Large intestine (tissue), 3 donors: ENCODE measurements at regions not wholly inside any gene's neighbourhood (a gene's known extent, or its start where the extent isn't known, plus 50 kb on each side); places are given as distances from the start of the nearest gene placed in this dataset.
A peak's percentile ranks its signal among the peaks of the same experiment; 100 is the strongest.

ENCODE experiments used
- DNase-seq, 2 donors: peaks; one replicate each; pipeline versions ENCODE4 v3.0.0 to v3.0.0-alpha.2; 2013
- H3K27ac ChIP-seq: one replicate; pipeline ENCODE4 v1.5.1; 2013; ENCODE audit warnings: low read length
- H3K27me3 ChIP-seq: 2 replicates; pipeline ENCODE4 v1.6.1; 2013; ENCODE audit warnings: low read length; ENCODE audit not compliant: control insufficient read depth, insufficient read depth
- H3K36me3 ChIP-seq: 2 replicates; pipeline ENCODE4 v1.6.1; 2013; ENCODE audit warnings: low read length; ENCODE audit not compliant: control insufficient read depth, insufficient read depth
- H3K4me1 ChIP-seq: one replicate; pipeline ENCODE4 v1.6.1; 2013; ENCODE audit warnings: low read length; ENCODE audit not compliant: control insufficient read depth, insufficient read depth
- H3K4me3 ChIP-seq: one replicate; pipeline ENCODE4 v1.5.1; 2013; ENCODE audit warnings: low read length
- H3K9me3 ChIP-seq: one replicate; pipeline ENCODE4 v1.6.1; 2013; ENCODE audit warnings: mild to moderate bottlenecking, low read depth, low read length, moderate library complexity; ENCODE audit not compliant: control insufficient read depth
- WGBS: methylation state at CpG from one replicate; pipeline ENCODE4 v1.1.5; 2013; ENCODE audit warnings: low lambda C conversion rate; ENCODE audit not compliant: insufficient coverage; 5-methylcytosine and 5-hydroxymethylcytosine counted together

- Histone ChIP-seq H3K9me3 (no peaks in the 10 kb centered on the region), H3K4me3 (no peak overlapping the region), H3K4me1 (no peaks in the 10 kb centered on the region), H3K27ac (no peak overlapping the region), H3K27me3 (no peaks in the 10 kb centered on the region), H3K36me3 (no peaks in the 10 kb centered on the region)
- no CpG with 5 or more reads among the region's 3 CpGs for WGBS
- no peak for DNase-seq
These were observed 380.5 kb upstream of the FBXO33 start for GRCh38 chr14:39812532-39813320.

DNA sequence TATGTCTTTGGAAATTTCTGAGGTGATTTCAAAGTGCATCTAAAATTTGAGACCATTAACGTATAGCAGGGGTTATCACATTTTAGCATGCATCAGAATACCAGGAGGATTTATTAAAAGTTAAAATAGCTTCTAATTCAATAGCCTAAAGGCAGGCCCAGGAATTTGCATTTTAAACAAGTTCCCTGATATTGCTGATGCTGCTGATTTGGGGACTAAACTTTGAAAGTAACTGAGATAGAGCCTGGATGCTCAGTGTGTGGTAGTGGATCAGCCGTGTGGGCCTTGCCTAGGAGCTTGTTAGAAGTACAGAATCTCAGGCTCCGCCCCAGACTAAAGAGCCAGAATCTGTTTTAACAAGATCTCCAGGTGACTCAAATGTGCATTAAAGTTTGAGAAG is 375.0 kb upstream of the FBXO33 start:
- H3K4me1 ChIP-seq: no peaks in the 10 kb centered on the region
- no peaks in the 10 kb centered on the region for H3K9me3 ChIP-seq
- no peaks in the 10 kb centered on the region for H3K27me3 ChIP-seq
- DNase-seq: no peak
- no peak overlapping the region for H3K27ac ChIP-seq
- H3K36me3 ChIP-seq: no peaks in the 10 kb centered on the region
- no peak overlapping the region for H3K4me3 ChIP-seq
- no CpG with 5 or more reads among the region's 3 CpGs for WGBS

GRCh38 chr14:39784461-39784860 is 352.2 kb upstream of the FBXO33 start:
- WGBS: no CpG with 5 or more reads among the region's 1 CpG
- H3K4me3 ChIP-seq: no peak overlapping the region

DNA sequence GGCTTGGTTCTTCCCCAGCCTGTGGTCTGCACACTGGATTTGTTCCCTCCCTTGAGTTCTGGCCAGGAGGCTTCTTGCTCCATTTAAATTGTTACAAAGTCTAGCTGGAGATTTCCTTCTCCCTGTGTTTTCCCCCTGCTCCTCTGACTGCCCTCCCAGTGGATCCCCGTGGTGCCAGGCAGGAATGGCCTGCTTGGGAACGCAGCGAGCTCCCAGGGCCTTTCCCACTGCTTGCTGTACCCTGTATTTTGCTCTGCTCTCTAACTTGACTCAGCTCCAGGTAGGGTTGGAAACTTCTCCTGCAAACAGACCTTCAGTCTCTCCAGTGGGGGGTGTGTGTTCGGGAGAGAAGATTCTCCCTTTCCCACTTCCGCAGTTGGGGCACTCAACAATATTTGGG is 349.2 kb upstream of the FBXO33 start:
- no CpG with 5 or more reads among the region's 5 CpGs for WGBS
- no peak for DNase-seq
- H3K4me3 ChIP-seq: no peak overlapping the region
- H3K9me3 ChIP-seq: no peaks in the 10 kb centered on the region
- no peaks in the 10 kb centered on the region for H3K36me3 ChIP-seq
- no peak overlapping the region for H3K27ac ChIP-seq
- H3K4me1 ChIP-seq: no peaks in the 10 kb centered on the region
- no peaks in the 10 kb centered on the region for H3K27me3 ChIP-seq

More at GRCh38 chr14:39784461-39784860, 352.2 kb upstream of the FBXO33 start:
- Histone ChIP-seq H3K9me3 (no peaks in the 10 kb centered on the region), H3K4me1 (no peaks in the 10 kb centered on the region), H3K36me3 (no peaks in the 10 kb centered on the region), H3K27me3 (no peaks in the 10 kb centered on the region), H3K27ac (no peak overlapping the region)
- no peak for DNase-seq

GRCh38 chr14:39773387-39774126 is 341.3 kb upstream of the FBXO33 start:
- H3K4me1 ChIP-seq: no peaks in the 10 kb centered on the region
- no peaks in the 10 kb centered on the region for H3K9me3 ChIP-seq
- H3K27ac ChIP-seq: no peak overlapping the region
- DNase-seq: no peak
- no peaks in the 10 kb centered on the region for H3K27me3 ChIP-seq
- H3K4me3 ChIP-seq: no peak overlapping the region
- no CpG with 5 or more reads among the region's 2 CpGs for WGBS
- H3K36me3 ChIP-seq: no peaks in the 10 kb centered on the region

- H3K4me3 ChIP-seq: no peak overlapping the region
- no peaks in the 10 kb centered on the region for H3K36me3 ChIP-seq
- no peak overlapping the region for H3K27ac ChIP-seq
- H3K27me3 ChIP-seq: no peaks in the 10 kb centered on the region
- no CpG with 5 or more reads among the region's 1 CpG for WGBS
- H3K9me3 ChIP-seq: no peaks in the 10 kb centered on the region
- no peak for DNase-seq
- H3K4me1 ChIP-seq: no peaks in the 10 kb centered on the region
These were observed 340.4 kb upstream of the FBXO33 start for GRCh38 chr14:39772627-39773026.

- Histone ChIP-seq H3K9me3 (no peaks in the 10 kb centered on the region), H3K4me3 (no peak overlapping the region), H3K4me1 (no peaks in the 10 kb centered on the region), H3K36me3 (no peaks in the 10 kb centered on the region), H3K27ac (no peak overlapping the region), H3K27me3 (no peaks in the 10 kb centered on the region)
- no CpG with 5 or more reads among the region's 1 CpG for WGBS
- DNase-seq: no peak
These were observed 336.4 kb upstream of the FBXO33 start for GRCh38 chr14:39768589-39768988.

DNA sequence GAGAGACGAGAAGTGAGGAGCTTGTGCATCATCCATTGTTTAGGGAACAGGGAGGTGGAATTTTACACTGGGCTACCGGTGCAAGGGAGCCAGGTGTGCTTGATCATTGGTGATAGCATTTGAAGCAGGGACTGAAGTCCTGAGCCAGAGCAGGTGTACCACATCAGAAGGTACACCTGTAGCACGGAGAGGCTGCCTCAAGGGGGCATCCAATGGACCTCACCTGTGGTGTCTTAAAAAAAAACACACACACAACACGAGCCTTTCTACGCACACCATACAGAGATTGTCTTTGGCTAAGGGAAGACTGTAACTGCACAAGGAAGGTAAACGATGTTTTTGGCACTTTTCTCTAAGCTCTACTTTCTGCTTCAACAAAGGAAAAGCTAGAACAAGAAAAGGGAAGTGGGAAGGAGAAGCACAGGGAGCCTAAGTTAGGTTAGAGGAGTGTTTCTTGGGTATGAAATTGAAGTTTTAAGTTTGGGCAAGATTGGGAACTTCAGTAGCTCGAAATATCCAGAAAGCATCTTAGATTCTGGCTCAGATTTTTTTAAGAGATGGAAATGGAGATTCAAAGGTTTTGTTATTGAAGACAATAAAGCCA is 334.3 kb upstream of the FBXO33 start:
- no peaks in the 10 kb centered on the region for H3K27me3 ChIP-seq
- peak in 1 of 2 donors; percentile 26 for DNase-seq

DNA sequence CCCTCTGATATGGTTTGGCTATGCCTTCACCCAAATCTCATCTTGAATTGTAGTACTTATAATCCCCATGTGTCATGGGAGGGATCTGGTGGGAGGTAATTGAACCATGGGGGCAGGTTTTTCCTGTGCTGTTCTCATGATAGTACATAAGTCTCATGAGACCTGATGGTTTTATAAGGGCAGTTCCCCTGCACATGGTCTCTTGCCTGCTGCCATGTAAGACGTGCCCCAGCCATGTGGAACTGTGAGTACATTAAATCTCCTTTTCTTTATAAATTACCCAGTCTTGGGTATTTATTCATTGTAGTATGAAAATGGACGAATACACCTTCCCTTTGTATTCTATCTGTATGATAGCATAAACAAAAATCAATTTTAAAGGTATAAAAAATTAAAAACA is 333.4 kb upstream of the FBXO33 start:
- no peak for DNase-seq
- Histone ChIP-seq H3K27ac (no peak overlapping the region), H3K27me3 (no peaks in the 10 kb centered on the region), H3K36me3 (no peaks in the 10 kb centered on the region), H3K9me3 (no peaks in the 10 kb centered on the region), H3K4me3 (no peak overlapping the region), H3K4me1 (no peaks in the 10 kb centered on the region)
- WGBS: 100% methylated on average over 1 of the region's 2 CpGs

More for the DNA sequence above, 334.3 kb upstream of the FBXO33 start:
- no peak overlapping the region for H3K27ac ChIP-seq
- H3K36me3 ChIP-seq: no peaks in the 10 kb centered on the region
- no peak overlapping the region for H3K4me3 ChIP-seq
- 50% methylated on average over 2 of the region's 7 CpGs for WGBS
- H3K4me1 ChIP-seq: no peaks in the 10 kb centered on the region
- no peaks in the 10 kb centered on the region for H3K9me3 ChIP-seq

GRCh38 chr14:39763402-39763890 is 331.2 kb upstream of the FBXO33 start:
- H3K4me3 ChIP-seq: no peak overlapping the region
- H3K4me1 ChIP-seq: no peaks in the 10 kb centered on the region
- H3K36me3 ChIP-seq: no peaks in the 10 kb centered on the region
- no peak for DNase-seq
- no peak overlapping the region for H3K27ac ChIP-seq
- H3K9me3 ChIP-seq: no peaks in the 10 kb centered on the region
- WGBS: no CpG with 5 or more reads among the region's 1 CpG
- H3K27me3 ChIP-seq: no peaks in the 10 kb centered on the region
